ENCODE measurements at regions not wholly inside any gene's neighbourhood (a gene's known extent, or its start where the extent isn't known, plus 50 kb on each side); places are given as distances from the start of the nearest gene placed in this dataset.

GRCh38 chr10:52578871-52579405 is 193.6 kb downstream of the MBL2 start:
- no peak for TF ChIP-seq POLR2A (IDR thresholded peaks at IDR 0.05)
- no peak for TF ChIP-seq CTCF (IDR thresholded peaks at IDR 0.05)
- TF ChIP-seq EP300 (IDR thresholded peaks at IDR 0.05) = no peak

Measured in upper lobe of left lung (tissue), 4 donors.